ENCODE measurements at regions not wholly inside any gene's neighbourhood (a gene's known extent, or its start where the extent isn't known, plus 50 kb on each side); places are given as distances from the start of the nearest gene placed in this dataset.
"Not testable (repeated sequence)": the region's sequence is repeated elsewhere in the genome, so short reads cannot be mapped to it uniquely, and the experiment has no call there.

- TF ChIP-seq ZNF416 (CRISPR knock-in tag; IDR thresholded peaks at IDR 0.05); ZBTB21 (CRISPR knock-in tag; IDR thresholded peaks at IDR 0.05; ENCODE audit: borderline replicate concordance); CTCF (IDR thresholded peaks at IDR 0.05); MXD4 (CRISPR knock-in tag; IDR thresholded peaks at IDR 0.05; ENCODE audit: borderline replicate concordance); STAT6 (CRISPR knock-in tag; conservative IDR thresholded peaks at IDR 0.05; ENCODE audit: low read depth); ARID4B (CRISPR knock-in tag; IDR thresholded peaks at IDR 0.05; ENCODE audit: borderline replicate concordance); KAT7 (CRISPR knock-in tag; IDR thresholded peaks at IDR 0.05; ENCODE audit: borderline replicate concordance); JUN (CRISPR knock-in tag; IDR thresholded peaks at IDR 0.05); ZNF263 (CRISPR knock-in tag; IDR thresholded peaks at IDR 0.05; ENCODE audit: low read depth); HMGXB4 (CRISPR knock-in tag; IDR thresholded peaks at IDR 0.05); USF2 (CRISPR knock-in tag; IDR thresholded peaks at IDR 0.05); RELA (CRISPR knock-in tag; IDR thresholded peaks at IDR 0.05; ENCODE audit: borderline replicate concordance); ETV6 (CRISPR knock-in tag; IDR thresholded peaks at IDR 0.05); ATF3 (CRISPR knock-in tag; conservative IDR thresholded peaks at IDR 0.05): not testable (repeated sequence)
Observed at GRCh38 chrY:18608205-18608604, 61.7 kb downstream of the HSFY1 start.
